ENCODE measurements at regions not wholly inside any gene's neighbourhood (a gene's known extent, or its start where the extent isn't known, plus 50 kb on each side); places are given as distances from the start of the nearest gene placed in this dataset.

DNA sequence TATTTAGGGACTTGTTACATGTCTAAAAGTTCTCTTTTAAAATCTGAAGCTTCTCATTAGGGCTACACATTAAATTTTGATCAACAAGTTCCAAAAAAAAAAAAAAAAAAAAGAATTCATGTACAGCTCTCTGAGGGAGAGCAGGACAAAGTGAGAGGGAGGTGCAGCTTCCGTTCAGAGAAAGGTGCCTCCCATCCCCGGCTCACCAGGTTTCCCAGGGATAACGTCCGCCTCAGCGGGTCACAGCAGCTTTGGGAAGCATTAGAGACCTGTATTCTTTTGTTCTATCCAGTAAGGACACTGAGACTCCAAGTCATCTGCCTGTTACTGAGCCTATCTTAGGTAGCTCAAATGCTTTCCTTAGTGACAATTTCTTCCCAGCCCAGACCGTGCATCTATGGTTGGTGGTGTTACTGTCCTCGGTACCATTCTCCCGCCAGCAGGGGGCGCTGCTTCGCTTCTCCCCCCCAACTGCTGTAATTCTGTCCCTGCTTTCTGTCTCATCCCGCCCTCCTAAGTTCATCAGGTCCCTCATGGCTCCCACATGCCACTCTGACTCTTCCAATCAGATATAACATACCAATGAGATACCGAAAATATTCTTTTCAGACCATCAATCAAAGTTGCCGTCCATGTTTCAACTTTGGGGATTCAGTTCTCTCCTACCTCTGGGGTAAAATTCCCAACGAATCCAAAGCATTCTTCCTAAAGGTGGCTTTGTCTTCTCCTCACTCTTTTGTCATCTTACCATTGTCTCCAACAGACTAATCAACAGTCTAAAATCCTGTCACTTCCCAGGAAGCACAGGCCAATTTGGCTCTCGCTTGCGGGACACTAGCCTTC lies 466.5 kb downstream of the METTL4 start:
- no peaks in the 10 kb centered on the region for H3K9me3 ChIP-seq (ENCODE audit: low read length)
- H3K36me3 ChIP-seq (ENCODE audit: insufficient read depth, low read length), result no peaks in the 10 kb centered on the region
- H2AFZ ChIP-seq (ENCODE audit: low read depth, low read length), result no peak overlapping the region
- no peak overlapping the region for H3K4me3 ChIP-seq (ENCODE audit: low read length)
- no peaks in the 10 kb centered on the region for H3K27me3 ChIP-seq (ENCODE audit: insufficient read depth, low read length)
- no peaks in the 10 kb centered on the region for H3K4me1 ChIP-seq (ENCODE audit: insufficient read depth, low read length)

DNA sequence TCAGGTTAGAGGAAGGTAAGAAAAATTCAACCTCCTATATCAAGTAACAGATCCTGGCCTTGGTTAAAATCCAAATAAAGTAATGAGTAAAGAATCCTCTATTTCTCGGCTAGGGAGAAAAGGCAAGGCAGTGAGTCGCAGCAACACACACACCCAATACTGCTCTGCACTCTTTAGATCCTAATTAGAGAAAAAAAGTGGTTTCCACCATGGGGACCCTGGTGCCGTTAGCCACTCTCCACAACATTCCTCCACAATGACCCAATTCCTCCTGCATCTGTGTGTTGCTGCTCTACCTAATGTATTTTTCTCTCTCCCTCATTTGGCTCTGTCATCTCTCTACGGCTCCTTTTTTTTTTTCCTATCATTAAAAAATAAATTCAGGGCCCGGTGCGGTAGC lies 462.7 kb downstream of the METTL4 start:
- Histone ChIP-seq H3K4me3 (ENCODE audit: low read length) (no peak overlapping the region), H3K4me1 (ENCODE audit: insufficient read depth, low read length) (no peaks in the 10 kb centered on the region), H3K36me3 (ENCODE audit: insufficient read depth, low read length) (no peaks in the 10 kb centered on the region), H2AFZ (ENCODE audit: low read depth, low read length) (no peak overlapping the region), H3K27me3 (ENCODE audit: insufficient read depth, low read length) (no peaks in the 10 kb centered on the region), H3K9me3 (ENCODE audit: low read length) (no peaks in the 10 kb centered on the region)

DNA sequence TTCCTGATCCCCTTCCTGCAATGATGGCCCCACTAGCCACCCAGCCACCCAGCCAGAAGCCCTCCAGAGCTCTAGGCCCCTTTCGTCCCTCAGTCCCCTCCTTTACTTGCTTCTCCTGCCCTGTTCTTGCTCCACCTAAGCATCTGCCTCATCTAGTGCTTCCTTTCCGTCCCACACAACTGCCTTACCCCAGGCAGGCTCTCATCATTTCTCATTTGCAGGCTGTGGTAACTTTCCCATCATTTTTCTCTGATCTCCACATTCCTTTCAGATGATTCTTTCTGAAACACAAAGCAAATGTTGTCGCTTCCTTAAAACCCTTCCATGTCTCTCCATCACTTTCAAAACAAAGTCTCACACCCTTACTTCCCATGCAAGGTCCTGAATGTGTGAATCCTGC lies 459.8 kb downstream of the METTL4 start:
- Histone ChIP-seq H3K27me3 (ENCODE audit: insufficient read depth, low read length) (no peaks in the 10 kb centered on the region), H3K36me3 (ENCODE audit: insufficient read depth, low read length) (no peaks in the 10 kb centered on the region), H2AFZ (ENCODE audit: low read depth, low read length) (no peak overlapping the region), H3K4me1 (ENCODE audit: insufficient read depth, low read length) (no peaks in the 10 kb centered on the region), H3K9me3 (ENCODE audit: low read length) (no peaks in the 10 kb centered on the region), H3K4me3 (ENCODE audit: low read length) (no peak overlapping the region)

DNA sequence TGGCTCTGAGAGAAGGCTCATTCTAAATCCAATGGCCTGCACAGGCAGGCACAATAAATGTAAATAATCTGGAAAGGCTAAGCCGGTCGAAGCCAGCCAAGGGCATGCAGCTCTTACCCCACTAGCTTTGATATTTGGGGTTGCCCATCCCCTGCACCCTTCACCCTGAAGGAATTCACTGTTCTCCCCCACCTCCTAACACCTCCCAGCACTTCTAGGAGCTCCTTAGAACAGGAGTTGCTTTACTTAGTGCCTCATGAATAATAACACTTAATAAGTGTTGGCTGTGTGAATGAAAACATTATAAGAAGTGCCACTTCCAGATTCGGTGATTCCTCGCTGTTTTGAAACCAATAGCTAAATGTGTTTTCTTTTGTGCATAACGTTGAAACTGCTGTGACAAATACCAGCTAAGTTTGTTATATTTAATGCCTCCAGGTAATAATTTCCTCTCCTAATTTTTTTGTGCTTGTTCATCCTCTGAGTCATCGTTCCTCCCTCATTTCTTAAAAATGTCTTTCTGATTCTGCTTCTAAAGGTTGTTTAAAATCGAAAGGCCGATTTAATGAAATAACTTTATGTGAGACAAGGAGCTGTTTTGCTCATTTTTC lies 458.8 kb downstream of the METTL4 start:
- Histone ChIP-seq H3K36me3 (ENCODE audit: insufficient read depth, low read length) (no peaks in the 10 kb centered on the region), H3K4me3 (ENCODE audit: low read length) (no peak overlapping the region), H2AFZ (ENCODE audit: low read depth, low read length) (no peak overlapping the region), H3K27me3 (ENCODE audit: insufficient read depth, low read length) (no peaks in the 10 kb centered on the region), H3K9me3 (ENCODE audit: low read length) (no peaks in the 10 kb centered on the region), H3K4me1 (ENCODE audit: insufficient read depth, low read length) (no peaks in the 10 kb centered on the region)

DNA sequence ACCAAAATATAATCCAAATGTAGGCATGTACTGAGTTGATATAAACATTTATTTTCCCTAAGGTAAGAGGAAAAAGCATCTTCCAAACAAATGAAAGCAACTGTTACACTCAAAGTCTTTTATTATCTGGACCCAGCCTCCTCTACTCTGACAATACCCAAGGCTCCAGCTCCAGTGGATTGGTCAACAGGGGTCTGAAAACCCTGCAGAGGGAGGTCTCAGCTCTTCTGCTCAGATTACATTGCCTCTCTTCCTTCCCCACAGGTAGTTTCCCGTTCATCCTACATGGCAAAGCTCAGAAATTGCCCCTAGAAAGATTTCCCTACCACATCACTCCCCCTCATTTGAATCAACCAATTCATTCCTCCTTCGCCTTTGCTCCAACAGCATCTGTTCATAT lies 457.0 kb downstream of the METTL4 start:
- Histone ChIP-seq H3K4me3 (ENCODE audit: low read length) (no peak overlapping the region), H3K36me3 (ENCODE audit: insufficient read depth, low read length) (no peaks in the 10 kb centered on the region), H3K27me3 (ENCODE audit: insufficient read depth, low read length) (no peaks in the 10 kb centered on the region), H3K4me1 (ENCODE audit: insufficient read depth, low read length) (no peaks in the 10 kb centered on the region), H3K9me3 (ENCODE audit: low read length) (no peaks in the 10 kb centered on the region), H2AFZ (ENCODE audit: low read depth, low read length) (no peak overlapping the region)

DNA sequence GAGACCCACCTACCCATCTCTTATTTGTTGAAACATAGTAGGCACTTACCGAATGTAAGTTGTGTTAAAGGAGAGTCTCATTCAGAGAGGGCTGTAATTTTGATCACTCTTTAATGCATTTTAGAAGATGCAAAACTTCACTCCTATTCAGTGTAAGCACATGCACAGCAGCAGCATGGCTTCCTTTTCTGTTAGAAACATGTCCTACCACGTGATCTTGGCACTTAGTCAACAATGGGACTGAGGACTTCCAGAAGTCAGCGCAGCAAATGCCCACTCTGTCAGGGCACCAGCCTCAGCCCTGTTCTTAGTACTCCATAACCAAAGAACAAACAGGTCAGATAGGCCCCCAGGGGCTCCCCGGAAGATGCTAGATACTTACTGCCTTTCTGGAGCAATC lies 456.5 kb downstream of the METTL4 start:
- Histone ChIP-seq H2AFZ (ENCODE audit: low read depth, low read length) (no peak overlapping the region), H3K9me3 (ENCODE audit: low read length) (no peaks in the 10 kb centered on the region), H3K27me3 (ENCODE audit: insufficient read depth, low read length) (no peaks in the 10 kb centered on the region), H3K4me1 (ENCODE audit: insufficient read depth, low read length) (no peaks in the 10 kb centered on the region), H3K4me3 (ENCODE audit: low read length) (no peak overlapping the region), H3K36me3 (ENCODE audit: insufficient read depth, low read length) (no peaks in the 10 kb centered on the region)

DNA sequence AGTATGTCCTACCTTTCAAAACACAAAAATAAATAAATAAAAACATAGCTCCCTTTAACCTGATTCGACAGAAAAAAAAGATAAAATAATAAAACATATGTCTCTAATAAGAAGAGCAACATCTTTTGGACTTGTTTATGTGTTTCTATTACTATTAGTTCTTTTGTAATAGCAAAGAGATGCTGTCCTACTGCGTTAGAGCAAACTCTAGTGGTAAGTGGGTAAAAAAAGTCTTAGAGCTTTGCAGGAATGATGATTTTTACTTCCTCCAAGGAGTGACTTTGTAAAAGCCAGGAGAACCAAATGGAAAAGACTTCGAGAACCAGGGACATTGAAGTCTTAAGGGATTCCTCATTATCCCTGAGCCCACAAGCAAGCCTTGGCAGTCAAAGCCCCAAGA lies 450.1 kb downstream of the METTL4 start:
- H2AFZ ChIP-seq (ENCODE audit: low read depth, low read length), result no peak overlapping the region
- no peaks in the 10 kb centered on the region for H3K27me3 ChIP-seq (ENCODE audit: insufficient read depth, low read length)
- H3K4me1 ChIP-seq (ENCODE audit: insufficient read depth, low read length), result no peaks in the 10 kb centered on the region
- H3K9me3 ChIP-seq (ENCODE audit: low read length), result no peaks in the 10 kb centered on the region
- no peak overlapping the region for H3K4me3 ChIP-seq (ENCODE audit: low read length)
- H3K36me3 ChIP-seq (ENCODE audit: insufficient read depth, low read length), result no peaks in the 10 kb centered on the region

DNA sequence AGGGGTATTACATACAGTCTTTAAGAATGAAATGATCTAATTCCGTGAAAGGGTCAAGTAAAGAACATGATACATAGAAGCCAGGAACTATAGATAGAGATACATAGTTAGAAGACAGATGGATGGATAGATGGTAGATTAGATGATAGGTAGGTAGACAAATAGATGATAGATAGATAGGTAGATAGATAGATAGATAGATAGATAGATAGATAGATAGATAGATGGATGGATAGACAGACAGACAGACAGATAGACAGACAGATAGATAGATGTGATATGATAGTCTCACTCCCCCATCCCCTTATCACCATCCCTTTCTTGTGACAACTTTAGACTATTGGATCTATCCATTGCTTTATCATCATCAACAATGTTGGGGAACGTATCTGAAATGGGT lies 448.2 kb downstream of the METTL4 start:
- H3K4me3 ChIP-seq (ENCODE audit: low read length), result no peak overlapping the region
- H3K9me3 ChIP-seq (ENCODE audit: low read length), result no peaks in the 10 kb centered on the region
- H3K4me1 ChIP-seq (ENCODE audit: insufficient read depth, low read length), result no peaks in the 10 kb centered on the region
- no peaks in the 10 kb centered on the region for H3K36me3 ChIP-seq (ENCODE audit: insufficient read depth, low read length)
- no peaks in the 10 kb centered on the region for H3K27me3 ChIP-seq (ENCODE audit: insufficient read depth, low read length)
- no peak overlapping the region for H2AFZ ChIP-seq (ENCODE audit: low read depth, low read length)

DNA sequence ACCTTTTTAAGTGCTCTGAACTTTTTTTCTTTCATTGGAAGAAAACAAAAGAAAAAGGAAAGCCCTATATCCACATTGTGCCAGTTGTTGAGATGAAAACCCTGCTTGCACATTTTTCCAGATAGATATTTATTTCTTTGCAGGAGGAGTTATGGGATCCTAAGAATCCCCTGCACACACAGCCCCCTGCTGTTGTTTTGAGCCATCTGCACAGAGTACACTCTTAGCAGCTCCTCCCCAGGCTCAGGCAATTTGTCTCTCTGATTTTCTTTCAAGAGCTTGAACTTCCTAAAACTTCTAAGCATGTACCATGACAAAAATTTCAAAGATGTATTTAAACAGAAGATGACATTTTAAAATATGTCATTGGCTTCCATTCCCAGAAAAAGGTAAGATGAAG lies 436.9 kb downstream of the METTL4 start:
- Histone ChIP-seq H3K4me1 (ENCODE audit: insufficient read depth, low read length) (no peaks in the 10 kb centered on the region), H3K9me3 (ENCODE audit: low read length) (no peaks in the 10 kb centered on the region), H2AFZ (ENCODE audit: low read depth, low read length) (no peak overlapping the region), H3K36me3 (ENCODE audit: insufficient read depth, low read length) (no peaks in the 10 kb centered on the region), H3K4me3 (ENCODE audit: low read length) (no peak overlapping the region), H3K27me3 (ENCODE audit: insufficient read depth, low read length) (no peaks in the 10 kb centered on the region)

DNA sequence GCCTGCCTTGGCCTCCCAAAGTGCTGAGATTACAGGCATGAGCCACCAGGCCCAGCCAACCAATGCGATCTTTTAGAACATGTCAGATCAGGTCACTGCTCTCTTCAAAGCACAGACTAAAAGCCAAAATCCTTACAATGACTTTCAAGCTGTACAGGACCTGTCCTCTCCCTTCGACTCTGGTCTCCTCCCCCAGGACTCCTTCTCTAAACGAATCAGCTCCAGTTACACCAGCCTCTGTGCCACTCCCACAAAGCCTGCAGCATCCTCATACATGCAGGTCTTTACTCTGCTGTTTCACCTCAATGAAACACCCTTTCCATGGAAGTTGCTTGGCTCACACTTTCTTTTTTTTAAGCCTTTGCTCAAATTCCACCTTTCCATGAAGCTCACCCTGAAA lies 436.0 kb downstream of the METTL4 start:
- Histone ChIP-seq H3K36me3 (ENCODE audit: insufficient read depth, low read length) (no peaks in the 10 kb centered on the region), H3K4me3 (ENCODE audit: low read length) (no peak overlapping the region), H3K27me3 (ENCODE audit: insufficient read depth, low read length) (no peaks in the 10 kb centered on the region), H2AFZ (ENCODE audit: low read depth, low read length) (no peak overlapping the region), H3K4me1 (ENCODE audit: insufficient read depth, low read length) (no peaks in the 10 kb centered on the region), H3K9me3 (ENCODE audit: low read length) (no peaks in the 10 kb centered on the region)

DNA sequence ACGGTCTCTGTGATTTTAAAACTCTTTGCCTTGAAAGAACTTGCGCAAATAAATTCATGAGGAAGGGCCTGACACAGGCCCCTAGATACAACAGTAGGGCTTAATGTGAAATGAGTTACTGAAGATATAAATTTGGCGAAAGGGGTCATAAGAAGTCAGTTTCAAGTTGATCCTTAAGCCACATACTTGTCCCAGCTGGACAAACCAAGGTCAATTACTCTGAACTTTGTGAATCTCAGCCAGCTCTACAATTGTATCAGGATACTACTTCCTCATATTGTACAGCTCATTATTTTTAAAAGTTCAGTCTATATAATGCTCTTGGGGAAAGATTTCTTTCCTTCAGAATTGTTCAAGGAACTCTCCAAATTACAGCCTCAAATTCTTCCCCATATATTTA lies 432.8 kb downstream of the METTL4 start:
- Histone ChIP-seq H3K27me3 (ENCODE audit: insufficient read depth, low read length) (no peaks in the 10 kb centered on the region), H3K36me3 (ENCODE audit: insufficient read depth, low read length) (no peaks in the 10 kb centered on the region), H3K4me1 (ENCODE audit: insufficient read depth, low read length) (no peaks in the 10 kb centered on the region), H3K9me3 (ENCODE audit: low read length) (no peaks in the 10 kb centered on the region), H2AFZ (ENCODE audit: low read depth, low read length) (no peak overlapping the region), H3K4me3 (ENCODE audit: low read length) (no peak overlapping the region)

DNA sequence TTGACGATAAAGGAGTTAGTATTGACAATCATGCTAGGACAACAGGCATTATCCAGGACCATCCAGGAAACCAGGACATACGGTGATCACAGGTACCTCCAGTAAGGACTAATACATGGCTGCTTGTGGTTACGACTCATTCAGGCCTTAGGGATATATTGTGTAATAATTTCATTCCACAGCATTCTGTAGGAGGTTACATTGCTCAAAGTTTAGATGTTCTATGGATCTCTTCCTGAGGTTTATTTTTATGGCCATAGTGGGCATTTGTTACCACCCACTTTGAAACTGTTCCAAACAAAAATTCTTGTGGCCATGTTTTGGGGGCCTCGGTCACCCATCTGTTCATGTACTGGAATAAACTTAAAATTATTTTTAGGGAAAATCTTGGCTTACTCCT lies 431.6 kb downstream of the METTL4 start:
- H3K4me3 ChIP-seq (ENCODE audit: low read length), result no peak overlapping the region
- no peak overlapping the region for H2AFZ ChIP-seq (ENCODE audit: low read depth, low read length)
- H3K36me3 ChIP-seq (ENCODE audit: insufficient read depth, low read length), result no peaks in the 10 kb centered on the region
- H3K4me1 ChIP-seq (ENCODE audit: insufficient read depth, low read length), result no peaks in the 10 kb centered on the region
- H3K27me3 ChIP-seq (ENCODE audit: insufficient read depth, low read length), result no peaks in the 10 kb centered on the region
- no peaks in the 10 kb centered on the region for H3K9me3 ChIP-seq (ENCODE audit: low read length)

DNA sequence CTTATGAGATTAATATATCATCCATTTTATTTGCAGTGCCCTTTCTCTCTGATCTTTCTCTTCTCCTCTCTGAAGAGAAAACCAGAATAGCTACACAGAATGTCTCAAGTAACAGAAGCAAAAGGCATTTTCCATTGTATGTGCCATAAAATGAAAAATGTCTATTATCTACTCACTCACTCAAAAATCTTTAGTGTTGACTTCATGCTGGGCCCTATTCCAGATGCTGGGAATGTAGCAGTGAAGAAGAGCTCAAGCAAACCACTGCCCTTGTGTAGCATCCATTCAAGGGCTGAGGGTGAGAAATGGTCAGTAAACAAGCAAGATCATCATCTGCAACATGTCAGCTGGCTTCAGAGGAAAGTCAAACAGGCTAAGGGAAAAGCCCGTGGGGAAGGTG lies 427.7 kb downstream of the METTL4 start:
- no peaks in the 10 kb centered on the region for H3K9me3 ChIP-seq (ENCODE audit: low read length)
- no peaks in the 10 kb centered on the region for H3K36me3 ChIP-seq (ENCODE audit: insufficient read depth, low read length)
- no peaks in the 10 kb centered on the region for H3K4me1 ChIP-seq (ENCODE audit: insufficient read depth, low read length)
- no peak overlapping the region for H2AFZ ChIP-seq (ENCODE audit: low read depth, low read length)
- no peak overlapping the region for H3K4me3 ChIP-seq (ENCODE audit: low read length)
- no peaks in the 10 kb centered on the region for H3K27me3 ChIP-seq (ENCODE audit: insufficient read depth, low read length)

DNA sequence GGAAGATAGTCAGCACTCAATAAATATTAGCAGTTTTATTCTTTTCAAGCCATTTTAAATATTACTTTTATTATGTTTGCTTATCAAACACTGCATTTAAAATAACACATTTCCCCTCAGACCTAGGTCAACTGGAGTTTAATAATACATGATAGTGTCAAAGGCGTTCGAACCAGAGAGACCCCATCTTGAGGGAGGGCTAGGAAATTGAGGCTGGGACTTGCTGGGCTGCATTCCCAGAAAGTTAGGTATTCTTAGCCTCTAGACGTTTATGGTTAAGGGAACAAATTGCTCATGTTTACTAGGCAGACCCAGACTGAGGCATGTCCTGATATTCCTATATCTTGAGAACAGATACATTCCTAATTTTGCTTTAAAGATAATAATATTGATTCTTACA lies 426.5 kb downstream of the METTL4 start:
- Histone ChIP-seq H3K27me3 (ENCODE audit: insufficient read depth, low read length) (no peaks in the 10 kb centered on the region), H3K9me3 (ENCODE audit: low read length) (no peaks in the 10 kb centered on the region), H3K36me3 (ENCODE audit: insufficient read depth, low read length) (no peaks in the 10 kb centered on the region), H3K4me3 (ENCODE audit: low read length) (no peak overlapping the region), H3K4me1 (ENCODE audit: insufficient read depth, low read length) (no peaks in the 10 kb centered on the region), H2AFZ (ENCODE audit: low read depth, low read length) (no peak overlapping the region)
